Smooth muscle cell (in vitro differentiated cells): ENCODE measurements at regions not wholly inside any gene's neighbourhood (a gene's known extent, or its start where the extent isn't known, plus 50 kb on each side); places are given as distances from the start of the nearest gene placed in this dataset.

Experiments used
- DNase-seq: peaks from one replicate; lab custom pipeline; 2025; ENCODE audit not compliant: unreplicated experiment; lab: John Stamatoyannopoulos, UW
- H2AFZ ChIP-seq: fragments of 200-600 bp; sonication (generic); 2 replicates; pipeline ENCODE4 v1.6.0; 2016; ENCODE audit warnings: antibody characterized with exemption, low read depth, mild to moderate bottlenecking
- H3F3A ChIP-seq: fragments of 200-600 bp; sonication (generic); 2 replicates; pipeline ENCODE4 v1.6.0; 2017; ENCODE audit warnings: antibody characterized with exemption, low read depth
- H3K27ac ChIP-seq: fragments of 200-600 bp; sonication (generic); 2 replicates; pipeline ENCODE4 v1.5.1; 2016; ENCODE audit warnings: low read depth, mild to moderate bottlenecking
- H3K27me3 ChIP-seq: fragments of 200-600 bp; sonication (generic); 2 replicates; pipeline ENCODE4 v1.6.1; 2016; ENCODE audit warnings: low read depth, mild to moderate bottlenecking
- H3K36me3 ChIP-seq: fragments of 200-600 bp; sonication (generic); 2 replicates; pipeline ENCODE4 v1.5.1; 2016; ENCODE audit warnings: low read depth
- H3K4me1 ChIP-seq: fragments of 200-600 bp; sonication (generic); 2 replicates; pipeline ENCODE4 v1.5.1; 2016; ENCODE audit warnings: low read depth
- H3K4me2 ChIP-seq: fragments of 200-600 bp; sonication (generic); 2 replicates; pipeline ENCODE4 v1.6.0; 2016; ENCODE audit warnings: mild to moderate bottlenecking
- H3K4me3 ChIP-seq: fragments of 200-600 bp; sonication (generic); 2 replicates; pipeline ENCODE4 v1.5.1; 2016; ENCODE audit warnings: mild to moderate bottlenecking
- H3K79me2 ChIP-seq: fragments of 200-600 bp; sonication (generic); 2 replicates; pipeline ENCODE4 v1.6.0; 2016; ENCODE audit warnings: low read depth, mild to moderate bottlenecking
- H3K9ac ChIP-seq: fragments of 200-600 bp; sonication (generic); 2 replicates; pipeline ENCODE4 v1.6.0; 2016; ENCODE audit warnings: low read depth
- H3K9me3 ChIP-seq: fragments of 200-600 bp; sonication (generic); replicated peaks from 2 replicates; pipeline ENCODE4 v1.5.1; 2016; ENCODE audit warnings: low read depth
- H4K20me1 ChIP-seq: fragments of 200-600 bp; sonication (generic); 2 replicates; pipeline ENCODE4 v1.6.0; 2016; ENCODE audit warnings: low read depth
- WGBS: methylation state at CpG from one replicate; pipeline ENCODE4 v1.1.7; 2016; ENCODE audit warnings: low lambda C conversion rate; 5-methylcytosine and 5-hydroxymethylcytosine counted together
- TF ChIP-seq, protein P1 (sequence below): fragments of 200-600 bp; sonication (generic); IDR thresholded peaks from 2 replicates; pipeline ENCODE4 v1.5.1; 2017; ENCODE audit warnings: borderline replicate concordance, mild to moderate bottlenecking, antibody characterized with exemption; ENCODE audit not compliant: insufficient read depth, poor library complexity, severe bottlenecking

DNA sequence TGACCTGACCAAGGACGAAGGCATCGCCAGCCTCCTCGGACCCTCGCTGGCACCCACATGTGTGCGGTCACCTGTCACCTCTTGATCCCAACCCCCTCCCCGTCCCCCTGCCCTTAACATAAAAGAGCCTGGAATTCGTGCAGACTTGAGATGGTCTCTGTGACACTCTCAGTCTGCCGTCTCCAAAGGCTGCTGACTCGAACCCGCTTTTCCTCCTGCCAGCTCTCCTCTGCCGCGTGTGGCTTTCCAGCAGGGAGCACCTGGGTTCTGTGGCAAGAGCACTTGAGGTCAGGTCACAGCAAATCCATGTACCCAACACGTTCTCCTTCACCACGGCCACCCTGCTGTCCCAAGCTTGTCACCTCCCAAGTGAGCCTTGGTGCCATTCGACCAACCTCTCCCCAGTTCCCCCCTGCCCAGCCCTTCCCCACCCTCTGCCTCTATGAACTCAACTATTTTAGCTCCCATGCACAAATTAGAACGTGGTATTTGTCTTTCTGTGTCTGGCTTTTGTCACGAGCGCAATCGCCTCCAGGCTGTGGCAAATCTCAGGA, 207.6 kb downstream of the BRD1 start:
- no peak for DNase-seq
- H3K4me1 ChIP-seq, result no peaks in the 10 kb centered on the region
- no peak overlapping the region for H2AFZ ChIP-seq
- no peaks in the 10 kb centered on the region for H3K9me3 ChIP-seq
- no peaks in the 10 kb centered on the region for H3K79me2 ChIP-seq
- no peak overlapping the region for H3K9ac ChIP-seq
- H3K4me2 ChIP-seq, result no peak overlapping the region
- no peak overlapping the region for H3K27ac ChIP-seq
- no peaks in the 10 kb centered on the region for H4K20me1 ChIP-seq
- H3F3A ChIP-seq, result no peaks in the 10 kb centered on the region
- TF ChIP-seq, protein P1, sequence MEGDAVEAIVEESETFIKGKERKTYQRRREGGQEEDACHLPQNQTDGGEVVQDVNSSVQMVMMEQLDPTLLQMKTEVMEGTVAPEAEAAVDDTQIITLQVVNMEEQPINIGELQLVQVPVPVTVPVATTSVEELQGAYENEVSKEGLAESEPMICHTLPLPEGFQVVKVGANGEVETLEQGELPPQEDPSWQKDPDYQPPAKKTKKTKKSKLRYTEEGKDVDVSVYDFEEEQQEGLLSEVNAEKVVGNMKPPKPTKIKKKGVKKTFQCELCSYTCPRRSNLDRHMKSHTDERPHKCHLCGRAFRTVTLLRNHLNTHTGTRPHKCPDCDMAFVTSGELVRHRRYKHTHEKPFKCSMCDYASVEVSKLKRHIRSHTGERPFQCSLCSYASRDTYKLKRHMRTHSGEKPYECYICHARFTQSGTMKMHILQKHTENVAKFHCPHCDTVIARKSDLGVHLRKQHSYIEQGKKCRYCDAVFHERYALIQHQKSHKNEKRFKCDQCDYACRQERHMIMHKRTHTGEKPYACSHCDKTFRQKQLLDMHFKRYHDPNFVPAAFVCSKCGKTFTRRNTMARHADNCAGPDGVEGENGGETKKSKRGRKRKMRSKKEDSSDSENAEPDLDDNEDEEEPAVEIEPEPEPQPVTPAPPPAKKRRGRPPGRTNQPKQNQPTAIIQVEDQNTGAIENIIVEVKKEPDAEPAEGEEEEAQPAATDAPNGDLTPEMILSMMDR, result no peak
- no peaks in the 10 kb centered on the region for H3K27me3 ChIP-seq
- WGBS, result 82% methylated on average over 19 of the region's 19 CpGs
- no peaks in the 10 kb centered on the region for H3K36me3 ChIP-seq
- H3K4me3 ChIP-seq, result no peak overlapping the region

DNA sequence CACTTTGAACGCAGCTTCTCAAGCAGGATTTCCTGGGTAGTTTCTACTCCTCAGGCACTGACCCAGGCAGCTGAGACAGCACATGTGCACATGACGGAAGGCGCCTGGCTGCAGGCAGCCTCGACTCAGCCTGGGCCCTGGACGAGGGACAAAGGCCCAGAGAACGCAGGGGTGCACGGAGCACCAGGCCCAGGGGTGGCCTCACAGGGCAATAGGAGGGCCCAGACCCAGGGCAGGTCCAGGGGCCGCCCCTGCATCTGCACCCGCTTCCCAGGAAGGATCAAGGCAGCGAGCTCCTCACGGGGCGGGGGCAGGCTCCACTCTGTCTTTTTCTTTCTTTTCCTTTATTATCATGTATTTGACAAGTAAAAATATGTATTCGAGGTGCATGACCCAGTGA, 208.4 kb downstream of the BRD1 start:
- WGBS, result 95% methylated on average over 13 of the region's 13 CpGs
- no peaks in the 10 kb centered on the region for H3K36me3 ChIP-seq
- H3F3A ChIP-seq, result no peaks in the 10 kb centered on the region
- H3K4me1 ChIP-seq, result no peaks in the 10 kb centered on the region
- no peaks in the 10 kb centered on the region for H3K79me2 ChIP-seq
- H2AFZ ChIP-seq, result no peak overlapping the region
- TF ChIP-seq, protein P1, result no peak
- no peak overlapping the region for H3K4me2 ChIP-seq
- no peak for DNase-seq
- H3K4me3 ChIP-seq, result no peak overlapping the region
- H4K20me1 ChIP-seq, result no peaks in the 10 kb centered on the region
- no peak overlapping the region for H3K27ac ChIP-seq
- no peaks in the 10 kb centered on the region for H3K9me3 ChIP-seq
- H3K9ac ChIP-seq, result no peak overlapping the region
- H3K27me3 ChIP-seq, result no peaks in the 10 kb centered on the region

DNA sequence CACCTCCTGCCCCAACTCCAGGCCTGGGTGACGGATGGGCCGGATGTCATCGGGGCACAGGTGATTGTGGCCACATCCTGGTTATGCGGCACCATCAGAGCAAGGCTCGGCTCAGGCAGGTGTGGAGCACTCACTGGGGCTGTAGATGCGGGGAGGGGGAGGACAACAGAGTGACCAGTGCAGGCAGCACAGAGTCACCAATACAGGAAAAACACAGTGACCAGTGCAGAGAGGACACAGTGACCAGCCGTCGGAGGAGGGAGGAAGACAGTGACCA, 209.1 kb downstream of the BRD1 start:
- TF ChIP-seq, protein P1, result no peak
- no peaks in the 10 kb centered on the region for H3F3A ChIP-seq
- H3K27me3 ChIP-seq, result no peaks in the 10 kb centered on the region
- H2AFZ ChIP-seq, result no peak overlapping the region
- no peaks in the 10 kb centered on the region for H3K36me3 ChIP-seq
- no peak overlapping the region for H3K27ac ChIP-seq
- no peaks in the 10 kb centered on the region for H3K9me3 ChIP-seq
- H3K4me1 ChIP-seq, result no peaks in the 10 kb centered on the region
- no peak for DNase-seq
- WGBS, result 88% methylated on average over 8 of the region's 8 CpGs
- no peak overlapping the region for H3K4me3 ChIP-seq
- H4K20me1 ChIP-seq, result no peaks in the 10 kb centered on the region
- no peak overlapping the region for H3K4me2 ChIP-seq
- H3K9ac ChIP-seq, result no peak overlapping the region
- no peaks in the 10 kb centered on the region for H3K79me2 ChIP-seq

DNA sequence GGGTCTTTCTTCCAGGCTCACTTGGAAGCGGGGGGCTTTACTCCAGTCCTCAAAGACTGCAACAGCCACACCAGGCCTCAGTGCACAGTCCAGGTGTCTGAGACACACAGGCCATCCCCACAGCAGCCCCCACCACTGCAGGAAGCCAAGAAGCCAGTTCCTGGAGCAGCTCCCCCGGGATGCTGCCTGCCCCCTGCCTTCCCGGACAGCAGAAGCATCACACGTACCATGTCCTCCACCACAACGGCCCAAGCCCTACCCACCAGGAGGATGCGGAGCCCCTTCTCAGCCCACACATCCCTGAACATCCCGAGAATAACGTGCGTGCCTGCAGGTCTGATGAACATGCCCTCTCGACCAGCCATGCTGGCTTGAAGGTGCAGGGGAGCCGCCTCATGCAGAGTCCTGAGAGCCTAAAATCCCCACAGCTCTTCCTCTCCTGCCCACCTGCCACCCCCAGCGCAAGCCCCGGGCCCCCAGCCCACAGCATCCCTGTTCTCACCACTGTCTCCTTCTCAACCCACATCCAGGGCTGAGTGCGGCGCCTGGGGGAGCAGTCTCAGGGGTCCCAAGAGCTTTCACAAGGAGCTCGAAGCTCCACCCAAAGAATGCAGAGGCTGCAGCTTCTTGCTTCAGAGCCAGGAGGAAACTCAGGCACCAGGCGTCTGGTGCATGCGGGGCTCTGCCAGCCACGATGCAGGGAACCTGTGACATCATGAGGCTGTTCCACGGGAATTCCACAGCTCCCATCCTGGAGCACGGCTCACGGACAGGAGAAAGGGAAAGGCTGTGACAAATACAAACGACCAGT, 209.6 kb downstream of the BRD1 start:
- Histone ChIP-seq H3K4me3 (no peak overlapping the region), H3K27ac (no peak overlapping the region), H3K4me1 (no peaks in the 10 kb centered on the region), H3K27me3 (no peaks in the 10 kb centered on the region), H4K20me1 (no peaks in the 10 kb centered on the region), H3K79me2 (no peaks in the 10 kb centered on the region), H3K9me3 (no peaks in the 10 kb centered on the region), H2AFZ (no peak overlapping the region), H3K4me2 (no peak overlapping the region), H3F3A (no peaks in the 10 kb centered on the region), H3K36me3 (no peaks in the 10 kb centered on the region), H3K9ac (no peak overlapping the region)
- WGBS, result 84% methylated on average over 23 of the region's 23 CpGs
- TF ChIP-seq, protein P1, result no peak
- no peak for DNase-seq
